SKM-1 (cell line): ENCODE measurements at regions not wholly inside any gene's neighbourhood (a gene's known extent, or its start where the extent isn't known, plus 50 kb on each side); places are given as distances from the start of the nearest gene placed in this dataset.
"Not testable (repeated sequence)": the region's sequence is repeated elsewhere in the genome, so short reads cannot be mapped to it uniquely, and the experiment has no call there.

Experiments used
- DNase-seq: peaks from one replicate; lab custom pipeline; 2025; ENCODE audit not compliant: unreplicated experiment; lab: John Stamatoyannopoulos, UW

DNA sequence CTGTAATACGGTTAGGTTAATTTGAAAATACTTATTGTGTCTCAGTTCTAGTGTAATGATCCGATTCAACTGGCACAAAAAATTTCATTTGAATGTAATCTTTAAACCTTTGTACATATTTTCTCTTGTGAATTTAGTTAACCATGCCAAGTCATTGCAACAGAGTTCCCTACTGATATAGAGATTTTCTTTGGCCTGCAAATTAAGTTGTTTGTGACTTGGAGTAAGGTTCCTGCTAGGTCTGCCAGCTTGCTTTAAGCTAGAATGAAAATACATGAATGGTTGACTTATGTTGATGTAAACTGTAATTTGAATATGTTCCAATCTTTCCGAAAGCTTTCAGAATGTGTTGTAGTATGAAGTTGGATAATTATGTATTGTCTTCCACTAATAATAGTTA, 1004.1 kb upstream of the EDIL3 start:
- DNase-seq: no peak

- not testable (repeated sequence) for DNase-seq
Observed at GRCh38 chr5:85392309-85392708, 1007.6 kb upstream of the EDIL3 start.

GRCh38 chr5:85395526-85395925, 1010.8 kb upstream of the EDIL3 start:
- no peak for DNase-seq

DNA sequence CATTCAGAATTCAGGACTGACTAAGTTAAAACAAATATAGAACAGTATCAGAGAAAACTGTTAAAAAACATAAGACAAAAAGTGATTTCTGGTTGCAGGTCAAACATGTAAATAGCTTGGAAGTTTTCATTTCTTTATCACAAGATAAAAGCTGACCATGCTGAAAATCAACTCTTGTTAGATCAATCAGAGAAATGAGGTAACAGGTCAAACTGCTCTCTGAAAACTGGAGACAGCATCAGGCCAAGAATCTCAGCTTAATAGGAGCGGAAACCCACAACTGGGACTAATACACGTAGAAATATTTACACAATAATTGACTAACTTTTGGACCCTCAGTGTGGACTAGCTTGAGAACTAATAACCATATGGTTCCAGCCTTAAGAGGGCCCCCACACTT, 1012.8 kb upstream of the EDIL3 start:
- DNase-seq: no peak

- DNase-seq: no peak
Observed at GRCh38 chr5:85428426-85428934, 1043.8 kb upstream of the EDIL3 start.

DNA sequence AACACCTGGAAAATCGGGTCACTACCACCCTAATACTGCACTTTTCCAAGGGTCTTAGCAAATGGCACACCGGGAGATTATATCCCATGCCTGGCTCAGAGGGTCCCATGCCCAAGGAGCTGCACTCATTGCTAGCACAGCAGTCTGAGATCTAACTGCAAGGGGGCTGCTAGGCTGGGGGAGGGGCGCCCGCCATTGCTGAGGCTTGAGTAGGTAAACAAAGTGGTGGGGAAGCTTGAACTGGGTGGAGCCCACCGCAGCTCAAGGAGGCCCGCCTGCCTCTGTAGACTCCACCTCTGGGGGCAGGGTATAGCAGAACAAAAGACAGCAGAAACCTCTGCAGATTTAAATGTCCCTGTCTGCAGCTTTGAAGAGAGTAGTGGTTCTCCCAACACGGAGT, 1047.0 kb upstream of the EDIL3 start:
- DNase-seq: not testable (repeated sequence)

DNA sequence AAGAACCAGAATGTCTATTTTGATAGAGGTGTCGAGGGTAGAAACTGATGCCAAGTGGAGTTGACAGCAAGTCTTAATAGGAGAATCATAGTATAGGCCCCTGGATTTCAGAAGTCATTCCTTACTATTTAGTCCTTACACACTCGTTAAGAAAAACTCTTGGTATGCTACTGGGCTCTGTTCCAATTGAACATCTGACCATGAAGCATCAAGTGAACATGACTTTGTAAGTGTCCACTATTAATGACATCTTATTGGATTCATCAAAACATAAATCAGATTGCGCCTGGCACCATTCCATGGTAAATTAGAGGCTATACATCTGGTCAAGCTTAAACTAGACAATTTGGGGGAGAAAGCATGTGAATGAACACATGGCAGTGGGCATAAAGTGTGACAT, 1056.5 kb upstream of the EDIL3 start:
- DNase-seq: no peak

- DNase-seq: no peak
Observed at GRCh38 chr5:85441853-85442252, 1057.2 kb upstream of the EDIL3 start.

DNA sequence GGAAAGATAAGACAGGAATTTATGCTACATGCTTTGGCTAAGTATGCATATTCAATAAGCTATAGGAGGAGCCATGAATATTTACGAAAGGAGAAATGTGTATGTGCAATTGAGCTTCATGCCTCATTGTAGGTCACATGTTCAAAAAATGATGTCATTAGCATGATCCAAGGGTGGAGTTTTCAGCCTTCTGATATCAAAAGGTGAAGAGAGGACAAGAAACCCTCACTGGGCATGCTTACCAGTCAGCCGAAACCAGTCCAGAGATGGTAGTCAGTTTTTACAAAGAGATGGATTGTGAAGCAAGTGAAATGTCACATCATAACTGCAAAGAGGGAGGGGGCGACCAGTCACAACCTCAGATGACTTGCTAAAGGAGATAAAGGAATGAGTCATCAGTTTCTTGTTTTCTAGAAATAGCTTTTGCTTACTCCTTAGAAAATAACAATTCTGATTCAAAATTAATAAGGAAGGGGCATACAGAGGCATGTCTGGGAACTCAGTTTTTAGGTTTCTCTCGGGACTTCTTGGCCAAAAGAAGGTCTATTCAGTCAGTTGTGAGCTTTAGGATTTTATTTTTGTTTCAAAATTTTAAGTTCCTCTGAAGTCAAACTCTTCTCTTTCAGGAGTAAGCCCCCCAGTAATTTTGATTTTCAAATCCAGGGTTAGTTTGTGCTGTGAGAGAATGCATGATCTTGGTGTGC, 1067.8 kb upstream of the EDIL3 start:
- DNase-seq: no peak

DNA sequence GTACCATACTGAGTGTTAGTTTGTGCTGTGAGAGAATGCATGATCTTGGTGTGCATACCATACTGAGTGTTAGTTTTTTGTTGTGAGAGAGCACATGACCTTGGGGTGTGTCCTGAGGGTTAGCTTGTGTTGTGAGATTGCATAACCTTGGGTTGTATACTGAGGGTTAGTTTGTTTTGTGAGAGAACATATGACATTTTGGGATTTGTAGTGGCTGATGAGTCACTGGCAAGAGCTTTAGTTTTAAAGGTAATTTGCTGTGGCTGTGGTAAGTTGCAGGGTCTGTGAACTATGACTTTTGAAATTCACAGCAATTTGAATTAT, 1068.3 kb upstream of the EDIL3 start:
- no peak for DNase-seq

DNA sequence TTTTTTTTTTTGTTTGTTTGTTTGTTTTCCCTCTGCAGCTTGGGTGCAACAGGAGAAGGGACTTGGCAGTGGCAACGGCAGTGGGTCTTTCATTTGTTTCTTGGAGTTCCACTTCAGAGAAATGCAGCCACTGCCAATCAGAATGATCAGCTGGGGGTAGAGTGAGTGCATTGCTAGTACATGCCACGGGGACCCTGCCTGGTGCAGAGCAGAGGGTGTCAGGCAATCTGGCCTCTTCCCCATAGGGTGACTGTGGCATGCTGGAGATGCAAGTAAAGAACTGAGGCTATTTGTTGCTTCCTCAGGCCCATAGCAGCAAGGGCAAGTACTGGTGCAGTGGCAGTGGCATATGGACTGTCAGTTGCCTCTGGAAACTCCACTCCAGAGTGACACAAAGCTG, 1073.6 kb upstream of the EDIL3 start:
- DNase-seq: no peak

DNA sequence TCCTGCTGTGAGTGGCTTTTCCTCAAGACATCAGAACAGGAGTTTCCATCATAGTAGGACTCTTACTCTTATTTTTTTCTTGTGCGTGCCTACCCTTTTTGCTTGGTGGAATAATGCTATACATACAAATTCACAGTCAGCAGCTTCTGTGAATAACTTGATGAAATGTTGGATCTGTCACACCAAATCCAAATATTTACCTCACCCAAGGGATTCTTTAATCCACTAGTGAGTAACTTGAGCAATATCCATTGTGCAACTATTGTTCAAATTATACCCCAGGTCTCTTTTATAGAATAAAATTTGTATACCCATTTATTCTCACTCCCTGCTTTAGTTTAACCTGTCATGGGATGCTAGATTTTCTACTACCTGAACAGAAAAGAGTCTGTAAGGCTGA, 1078.3 kb upstream of the EDIL3 start:
- DNase-seq: no peak

- no peak for DNase-seq
Observed at GRCh38 chr5:85466423-85466822, 1081.7 kb upstream of the EDIL3 start.

- no peak for DNase-seq
Observed at GRCh38 chr5:85472749-85473148, 1088.1 kb upstream of the EDIL3 start.

- not testable (repeated sequence) for DNase-seq
Observed at GRCh38 chr5:85475151-85475550, 1090.5 kb upstream of the EDIL3 start.

DNA sequence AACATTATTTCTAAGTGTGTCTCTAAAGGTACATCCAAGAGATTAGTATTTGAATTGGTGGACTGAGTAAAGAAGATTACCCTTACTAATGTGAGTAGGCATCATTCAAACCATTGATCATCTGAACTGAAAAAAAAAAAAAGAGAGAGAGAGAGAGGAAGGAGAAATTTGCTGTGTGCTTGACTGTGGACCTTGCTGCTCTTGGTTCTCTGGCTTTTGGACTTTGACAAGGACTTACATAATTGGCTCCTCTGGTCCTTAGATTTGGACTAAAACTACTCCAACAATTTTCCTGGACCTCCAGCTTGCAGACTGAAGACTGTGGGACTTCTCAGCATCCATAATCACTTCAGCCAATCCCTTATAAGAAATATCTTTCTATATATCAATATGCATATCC, 1091.9 kb upstream of the EDIL3 start:
- DNase-seq: no peak

DNA sequence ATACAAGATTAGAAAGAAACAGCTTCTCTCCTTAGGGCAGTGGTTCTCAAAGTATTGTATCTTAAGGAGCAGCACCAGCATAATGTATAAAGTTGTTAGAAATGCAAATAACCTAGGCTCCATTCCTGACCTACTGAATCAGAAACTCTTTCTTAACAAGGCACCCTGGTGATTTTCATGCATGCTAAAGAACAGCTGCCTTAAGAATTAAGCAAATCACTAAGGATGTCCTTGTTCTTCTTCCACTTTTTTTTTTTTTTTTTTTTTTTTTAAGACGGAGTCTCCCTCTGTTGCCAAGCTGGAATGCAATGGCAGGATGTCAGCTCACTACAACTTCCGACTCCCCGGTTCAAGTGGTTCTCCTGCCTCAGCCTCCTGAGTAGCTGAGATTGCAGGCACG, 1095.2 kb upstream of the EDIL3 start:
- no peak for DNase-seq

DNA sequence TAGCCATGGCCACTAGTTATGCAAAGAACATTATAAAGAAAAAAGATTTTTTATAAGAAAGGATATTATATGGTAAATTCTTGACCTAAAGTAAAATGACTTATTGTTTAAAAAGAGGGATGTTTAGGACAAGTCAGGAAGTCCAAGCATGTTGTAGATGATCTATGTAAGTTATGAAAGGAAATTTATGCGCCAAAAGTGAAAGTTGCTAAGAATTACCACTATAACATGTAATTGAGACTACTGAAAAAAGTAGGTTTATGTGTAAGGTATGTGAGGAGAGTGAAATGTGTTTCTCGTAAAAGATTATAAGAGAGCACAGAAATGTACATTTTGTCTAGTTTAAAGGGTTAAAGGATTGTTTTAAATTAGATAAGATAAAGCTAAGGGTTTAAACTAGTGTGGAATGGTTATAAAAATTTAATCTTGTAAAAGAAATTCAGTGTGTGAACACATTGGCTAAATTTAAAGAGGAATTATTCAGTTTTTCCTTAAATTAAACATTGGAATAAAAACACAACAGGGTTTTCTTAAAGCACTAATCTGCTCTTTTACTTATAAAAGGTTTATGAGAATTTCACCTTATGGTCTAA, 1100.4 kb upstream of the EDIL3 start:
- no peak for DNase-seq

DNA sequence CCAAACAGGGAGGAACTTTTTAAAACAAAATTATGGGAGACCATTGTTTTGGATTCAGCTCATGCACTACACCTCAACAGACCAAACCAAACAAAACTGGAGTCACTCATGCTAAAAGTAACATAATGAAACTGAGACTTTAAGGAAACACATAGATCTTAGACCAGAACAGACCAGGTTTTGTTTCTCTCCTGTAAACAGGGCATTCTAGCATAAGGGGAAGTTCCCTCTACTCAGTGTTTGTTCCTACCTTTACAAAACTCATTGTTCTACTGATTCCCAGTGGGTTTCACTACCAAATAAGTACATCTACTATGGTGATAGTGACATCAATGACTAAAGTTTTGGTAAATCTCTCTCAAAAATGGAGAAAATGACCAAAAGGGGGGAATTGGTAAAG, 1103.6 kb upstream of the EDIL3 start:
- DNase-seq: no peak

GRCh38 chr5:85500869-85501268, 1116.2 kb upstream of the EDIL3 start:
- no peak for DNase-seq

- no peak for DNase-seq
Observed at GRCh38 chr5:85512896-85513295, 1104.8 kb upstream of the COX7C start.

- DNase-seq: no peak
Observed at GRCh38 chr5:85515588-85515987, 1102.2 kb upstream of the COX7C start.

- DNase-seq: no peak
Observed at GRCh38 chr5:85517386-85517785, 1100.4 kb upstream of the COX7C start.
